HPDE6-E6E7 (cell line): ENCODE measurements at regions not wholly inside any gene's neighbourhood (a gene's known extent, or its start where the extent isn't known, plus 50 kb on each side); places are given as distances from the start of the nearest gene placed in this dataset.
"Not testable (repeated sequence)": the region's sequence is repeated elsewhere in the genome, so short reads cannot be mapped to it uniquely, and the experiment has no call there.

ENCODE experiments used
- DNase-seq: peaks from one replicate; pipeline ENCODE4 v3.0.0; 2011; ENCODE audit warnings: missing footprints; ENCODE audit errors: extremely low spot score

- DNase-seq = no peak
Measured at GRCh38 chr5:100026606-100027005, 508.6 kb upstream of the FAM174A start.

- DNase-seq = no peak
Measured at GRCh38 chr5:100023536-100023935, 511.6 kb upstream of the FAM174A start.

GRCh38 chr5:100017520-100018262 is 517.5 kb upstream of the FAM174A start:
- DNase-seq = no peak

GRCh38 chr5:100013305-100013704 is 521.9 kb upstream of the FAM174A start:
- DNase-seq = not testable (repeated sequence)

- DNase-seq = not testable (repeated sequence)
Measured at GRCh38 chr5:100011160-100011559, 524.0 kb upstream of the FAM174A start.

- DNase-seq = peak; percentile 41
Measured at GRCh38 chr5:100004969-100005368, 530.2 kb upstream of the FAM174A start.

GRCh38 chr5:99998319-99998718 is 536.9 kb upstream of the FAM174A start:
- no peak for DNase-seq

GRCh38 chr5:99995407-99995806 is 539.8 kb upstream of the FAM174A start:
- no peak for DNase-seq

- DNase-seq = no peak
Measured at GRCh38 chr5:99973779-99974178, 561.4 kb upstream of the FAM174A start.

- no peak for DNase-seq
Measured at GRCh38 chr5:99955962-99956361, 579.2 kb upstream of the FAM174A start.

GRCh38 chr5:99955006-99955405 is 580.2 kb upstream of the FAM174A start:
- DNase-seq = no peak

- no peak for DNase-seq
Measured at GRCh38 chr5:99949969-99950524, 585.1 kb upstream of the FAM174A start.

- DNase-seq = no peak
Measured at GRCh38 chr5:99949361-99949760, 585.8 kb upstream of the FAM174A start.

- no peak for DNase-seq
Measured at GRCh38 chr5:99948850-99949249, 586.3 kb upstream of the FAM174A start.

GRCh38 chr5:99945478-99946442 is 589.4 kb upstream of the FAM174A start:
- DNase-seq = no peak

GRCh38 chr5:99940540-99940939 is 594.6 kb upstream of the FAM174A start:
- DNase-seq = no peak

GRCh38 chr5:99936911-99937310 is 598.3 kb upstream of the FAM174A start:
- no peak for DNase-seq

- no peak for DNase-seq
Measured at GRCh38 chr5:99929806-99930135, 605.4 kb upstream of the FAM174A start.

GRCh38 chr5:99929067-99929805 is 605.9 kb upstream of the FAM174A start:
- no peak for DNase-seq

- DNase-seq = no peak
Measured at GRCh38 chr5:99928490-99928889, 606.7 kb upstream of the FAM174A start.

GRCh38 chr5:99926463-99926862 is 608.7 kb upstream of the FAM174A start:
- DNase-seq = no peak

GRCh38 chr5:99922386-99922785 is 612.8 kb upstream of the FAM174A start:
- DNase-seq = no peak
